ENCODE measurements at regions not wholly inside any gene's neighbourhood (a gene's known extent, or its start where the extent isn't known, plus 50 kb on each side); places are given as distances from the start of the nearest gene placed in this dataset.

DNA sequence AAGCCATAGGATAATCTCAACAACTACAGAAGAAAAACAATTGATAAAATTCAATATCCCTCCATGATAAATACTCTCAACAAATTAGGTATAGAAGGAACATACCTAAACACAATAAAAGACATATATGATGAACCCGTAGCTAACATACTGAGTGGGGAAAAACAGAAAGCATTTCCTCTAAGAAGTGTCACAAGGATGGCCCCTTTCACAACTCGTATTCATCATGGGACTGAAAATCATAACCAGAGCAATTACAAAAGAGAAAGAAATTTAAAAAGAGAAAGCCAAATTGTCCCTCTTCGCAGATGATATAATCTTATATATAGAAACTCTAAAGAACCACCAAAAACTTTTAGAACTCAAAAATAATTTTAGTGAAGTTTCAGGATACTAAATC is 146.3 kb upstream of the RGMB start:
- no peak overlapping the region for H3K4me3 ChIP-seq (ENCODE audit: insufficient read depth, low read depth, low read length)
- CTCF ChIA-PET, result no interaction called here
- H2AFZ ChIP-seq (replicated peaks; ENCODE audit: low read length, poor library complexity), result no peak overlapping the region
- no peak overlapping the region for H3K9ac ChIP-seq (ENCODE audit: low read depth, low read length)
- H2BK20ac ChIP-seq (ENCODE audit: low read depth, low read length), result no peak overlapping the region
- H2AK5ac ChIP-seq (ENCODE audit: low read depth, low read length), result no peak overlapping the region
- H3K27ac ChIP-seq (ENCODE audit: insufficient read depth, low read length), result no peak overlapping the region
- H2BK120ac ChIP-seq (ENCODE audit: low read depth, low read length), result no peak overlapping the region
- H2BK15ac ChIP-seq (ENCODE audit: low read depth, low read length), result no peak overlapping the region
- no CpG with 5 or more reads among the region's 3 CpGs for WGBS, 2 experiments (ENCODE audit: extremely low coverage in 2 of 2, insufficient read length in 1 of 2)
- no peaks in the 10 kb centered on the region for H3K9me1 ChIP-seq (ENCODE audit: insufficient read depth, low read length)
- BruUV-seq (replicated peaks), result no TSS peak
- DNase-seq (no peak), ATAC-seq (ENCODE audit: low read depth) (no peak)
- no peaks in the 10 kb centered on the region for H4K20me1 ChIP-seq (ENCODE audit: insufficient read depth, low read length)
- H3K79me1 ChIP-seq (ENCODE audit: low read depth in 1 of 2, low read length in 2 of 2), result no peaks in the 10 kb centered on the region
- no peak overlapping the region for H2AK9ac ChIP-seq (replicated peaks; ENCODE audit: low read depth, low read length, poor library complexity)
- H3K14ac ChIP-seq (replicated peaks; ENCODE audit: low read depth, low read length), result no peak overlapping the region
- H3K4me2 ChIP-seq (ENCODE audit: low read depth, low read length), result no peak overlapping the region
- dilution Hi-C loops (cut with HindIII; ENCODE audit: low sequenced_read_pairs, unreplicated experiment) (no loop called here), in situ Hi-C loops (cut with MboI; ENCODE audit: low sequenced_read_pairs) (no loop called here), intact Hi-C loops (cut with micrococcal nuclease) (no loop called here)
- no peaks in the 10 kb centered on the region for H3K4me1 ChIP-seq (ENCODE audit: control insufficient read depth, insufficient read depth, low read length)
- H3K4ac ChIP-seq (ENCODE audit: low read depth, low read length), result no peak overlapping the region
- H3K56ac ChIP-seq (ENCODE audit: extremely low read depth, insufficient read depth, low read length), result no peak overlapping the region
- POLR2A ChIA-PET (ENCODE audit: unreplicated experiment), result no interaction called here
- no peak overlapping the region for H4K8ac ChIP-seq (ENCODE audit: low read depth in 2 of 2, low read length in 2 of 2)
- no peaks in the 10 kb centered on the region for H3K27me3 ChIP-seq (ENCODE audit: control insufficient read depth, insufficient read depth, low read length)
- H4K91ac ChIP-seq (ENCODE audit: insufficient read depth, low read depth, low read length), result no peak overlapping the region
- TF ChIP-seq, protein P1, sequence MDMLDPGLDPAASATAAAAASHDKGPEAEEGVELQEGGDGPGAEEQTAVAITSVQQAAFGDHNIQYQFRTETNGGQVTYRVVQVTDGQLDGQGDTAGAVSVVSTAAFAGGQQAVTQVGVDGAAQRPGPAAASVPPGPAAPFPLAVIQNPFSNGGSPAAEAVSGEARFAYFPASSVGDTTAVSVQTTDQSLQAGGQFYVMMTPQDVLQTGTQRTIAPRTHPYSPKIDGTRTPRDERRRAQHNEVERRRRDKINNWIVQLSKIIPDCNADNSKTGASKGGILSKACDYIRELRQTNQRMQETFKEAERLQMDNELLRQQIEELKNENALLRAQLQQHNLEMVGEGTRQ (IDR thresholded peaks at IDR 0.05; ENCODE audit: low read depth, low read length), result no peak
- TF ChIP-seq POLR2A (IDR thresholded peaks at IDR 0.05; ENCODE audit: low read depth, low read length) (no peak), CEBPB (IDR thresholded peaks at IDR 0.05; ENCODE audit: low read depth, low read length) (no peak), BHLHE40 (IDR thresholded peaks at IDR 0.05; ENCODE audit: low read depth, low read length) (no peak), SMC3 (IDR thresholded peaks at IDR 0.05; ENCODE audit: low read depth, low read length) (no peak), MAFK (IDR thresholded peaks at IDR 0.05; ENCODE audit: low read depth, low read length) (no peak)
- TF ChIP-seq, protein P2, sequence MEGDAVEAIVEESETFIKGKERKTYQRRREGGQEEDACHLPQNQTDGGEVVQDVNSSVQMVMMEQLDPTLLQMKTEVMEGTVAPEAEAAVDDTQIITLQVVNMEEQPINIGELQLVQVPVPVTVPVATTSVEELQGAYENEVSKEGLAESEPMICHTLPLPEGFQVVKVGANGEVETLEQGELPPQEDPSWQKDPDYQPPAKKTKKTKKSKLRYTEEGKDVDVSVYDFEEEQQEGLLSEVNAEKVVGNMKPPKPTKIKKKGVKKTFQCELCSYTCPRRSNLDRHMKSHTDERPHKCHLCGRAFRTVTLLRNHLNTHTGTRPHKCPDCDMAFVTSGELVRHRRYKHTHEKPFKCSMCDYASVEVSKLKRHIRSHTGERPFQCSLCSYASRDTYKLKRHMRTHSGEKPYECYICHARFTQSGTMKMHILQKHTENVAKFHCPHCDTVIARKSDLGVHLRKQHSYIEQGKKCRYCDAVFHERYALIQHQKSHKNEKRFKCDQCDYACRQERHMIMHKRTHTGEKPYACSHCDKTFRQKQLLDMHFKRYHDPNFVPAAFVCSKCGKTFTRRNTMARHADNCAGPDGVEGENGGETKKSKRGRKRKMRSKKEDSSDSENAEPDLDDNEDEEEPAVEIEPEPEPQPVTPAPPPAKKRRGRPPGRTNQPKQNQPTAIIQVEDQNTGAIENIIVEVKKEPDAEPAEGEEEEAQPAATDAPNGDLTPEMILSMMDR (conservative IDR thresholded peaks at IDR 0.05; ENCODE audit: low read depth, low read length), result no peak
- H3K18ac ChIP-seq (ENCODE audit: low read depth, low read length), result no peak overlapping the region
- H3K23ac ChIP-seq (ENCODE audit: low read depth, low read length), result no peak overlapping the region
- H2BK5ac ChIP-seq (ENCODE audit: low read depth, low read length, poor library complexity, severe bottlenecking), result no peak overlapping the region
- H3K9me3 ChIP-seq (ENCODE audit: control insufficient read depth, insufficient read depth, low read length), result no peaks in the 10 kb centered on the region
- H4K5ac ChIP-seq (ENCODE audit: low read depth, low read length), result no peak overlapping the region
- no peaks in the 10 kb centered on the region for H3K36me3 ChIP-seq (ENCODE audit: control insufficient read depth, insufficient read depth, low read length)
